ENCODE measurements at regions not wholly inside any gene's neighbourhood (a gene's known extent, or its start where the extent isn't known, plus 50 kb on each side); places are given as distances from the start of the nearest gene placed in this dataset.

GRCh38 chr6:95228636-95229035 lies 348.7 kb upstream of the MANEA start:
- TF ChIP-seq POLR2A (IDR thresholded peaks at IDR 0.05): no peak
- no peak for TF ChIP-seq CTCF (IDR thresholded peaks at IDR 0.05)

All from heart left ventricle (tissue), 13 donors.